ENCODE measurements at regions not wholly inside any gene's neighbourhood (a gene's known extent, or its start where the extent isn't known, plus 50 kb on each side); places are given as distances from the start of the nearest gene placed in this dataset.

GRCh38 chr10:28463141-28463540 lies 69.8 kb upstream of the WAC start:
- no peak for TF ChIP-seq CTCF (IDR thresholded peaks at IDR 0.05; ENCODE audit: insufficient read depth, low read length, poor library complexity, severe bottlenecking)
- no peaks in the 10 kb centered on the region for H3K36me3 ChIP-seq (ENCODE audit: control insufficient read depth, insufficient read depth, low read length)
- H3K27me3 ChIP-seq (ENCODE audit: control insufficient read depth, insufficient read depth, low read length) = no peaks in the 10 kb centered on the region
- H3K4me3 ChIP-seq (ENCODE audit: low read depth, low read length) = no peak overlapping the region
- no peak for DNase-seq (ENCODE audit: low read depth)

- TF ChIP-seq CTCF (IDR thresholded peaks at IDR 0.05; ENCODE audit: insufficient read depth, low read length, poor library complexity, severe bottlenecking) = no peak
- no peaks in the 10 kb centered on the region for H3K27me3 ChIP-seq (ENCODE audit: control insufficient read depth, insufficient read depth, low read length)
- no peaks in the 10 kb centered on the region for H3K36me3 ChIP-seq (ENCODE audit: control insufficient read depth, insufficient read depth, low read length)
- no peak overlapping the region for H3K4me3 ChIP-seq (ENCODE audit: low read depth, low read length)
- no peak for DNase-seq (ENCODE audit: low read depth)
Observed at GRCh38 chr10:28463676-28464395, 69.1 kb upstream of the WAC start.

- H3K4me3 ChIP-seq (ENCODE audit: low read depth, low read length) = no peak overlapping the region
- no peak for DNase-seq (ENCODE audit: low read depth)
- no peaks in the 10 kb centered on the region for H3K27me3 ChIP-seq (ENCODE audit: control insufficient read depth, insufficient read depth, low read length)
- H3K36me3 ChIP-seq (ENCODE audit: control insufficient read depth, insufficient read depth, low read length) = no peaks in the 10 kb centered on the region
- TF ChIP-seq CTCF (IDR thresholded peaks at IDR 0.05; ENCODE audit: insufficient read depth, low read length, poor library complexity, severe bottlenecking) = no peak
Observed at GRCh38 chr10:28467615-28468014, 65.3 kb upstream of the WAC start.

- TF ChIP-seq CTCF (IDR thresholded peaks at IDR 0.05; ENCODE audit: insufficient read depth, low read length, poor library complexity, severe bottlenecking) = no peak
- DNase-seq (ENCODE audit: low read depth) = no peak
- no peak overlapping the region for H3K4me3 ChIP-seq (ENCODE audit: low read depth, low read length)
- no peaks in the 10 kb centered on the region for H3K27me3 ChIP-seq (ENCODE audit: control insufficient read depth, insufficient read depth, low read length)
- H3K36me3 ChIP-seq (ENCODE audit: control insufficient read depth, insufficient read depth, low read length) = no peaks in the 10 kb centered on the region
Observed at GRCh38 chr10:28468707-28469483, 64.0 kb upstream of the WAC start.

- no peak for TF ChIP-seq CTCF (IDR thresholded peaks at IDR 0.05; ENCODE audit: insufficient read depth, low read length, poor library complexity, severe bottlenecking)
- H3K36me3 ChIP-seq (ENCODE audit: control insufficient read depth, insufficient read depth, low read length) = no peaks in the 10 kb centered on the region
- H3K4me3 ChIP-seq (ENCODE audit: low read depth, low read length) = no peak overlapping the region
- DNase-seq (ENCODE audit: low read depth) = no peak
- no peaks in the 10 kb centered on the region for H3K27me3 ChIP-seq (ENCODE audit: control insufficient read depth, insufficient read depth, low read length)
Observed at GRCh38 chr10:28470873-28471651, 61.9 kb upstream of the WAC start.

Measured in kidney epithelial cell (primary cell).